SK-N-MC (cell line): ENCODE measurements at regions not wholly inside any gene's neighbourhood (a gene's known extent, or its start where the extent isn't known, plus 50 kb on each side); places are given as distances from the start of the nearest gene placed in this dataset.

Experiments
- DNase-seq: peaks from one replicate; pipeline ENCODE4 v3.0.0-alpha.2; 2011; ENCODE audit warnings: low read depth, low spot score
- H3K27ac ChIP-seq: fragments of 200-600 bp; sonication (generic); 2 replicates; pipeline ENCODE4 v1.5.1; 2016; ENCODE audit warnings: mixed run types
- H3K36me3 ChIP-seq: fragments of 200-600 bp; sonication (generic); 2 replicates; pipeline ENCODE4 v1.6.1; 2017; ENCODE audit warnings: antibody characterized with exemption, low read length, mixed read lengths; ENCODE audit not compliant: insufficient read depth
- H3K4me3 ChIP-seq: fragments of 200-600 bp; sonication (generic); 2 replicates; pipeline ENCODE4 v1.5.1; 2016
- H3K9ac ChIP-seq: fragments of 200-600 bp; sonication (generic); 2 replicates; pipeline ENCODE4 v1.8.0; 2017; ENCODE audit warnings: mixed run types, mixed read lengths; ENCODE audit not compliant: insufficient read length
- H3K9me3 ChIP-seq: fragments of 200-600 bp; sonication (generic); 2 replicates; pipeline ENCODE4 v1.6.1; 2017; ENCODE audit warnings: low read depth, mild to moderate bottlenecking, antibody characterized with exemption, low read length, moderate library complexity, mixed read lengths
- EZH2 ChIP-seq: fragments of 200-600 bp; sonication (generic); IDR thresholded peaks from one replicate; pipeline ENCODE4 v1.6.1; 2017; ENCODE audit warnings: antibody characterized with exemption
- FOXP2 ChIP-seq: optimal IDR thresholded peaks from 2 replicates; pipeline ENCODE3; 2011; ENCODE audit warnings: mild to moderate bottlenecking, moderate library complexity; ENCODE audit not compliant: insufficient read depth; ENCODE audit errors: extremely low read length, control extremely low read depth
- POLR2AphosphoS5 ChIP-seq: IDR thresholded peaks from 2 replicates; pipeline ENCODE4 v1.6.1; 2012; ENCODE audit warnings: mild to moderate bottlenecking, low read depth, low read length, borderline replicate concordance

DNA sequence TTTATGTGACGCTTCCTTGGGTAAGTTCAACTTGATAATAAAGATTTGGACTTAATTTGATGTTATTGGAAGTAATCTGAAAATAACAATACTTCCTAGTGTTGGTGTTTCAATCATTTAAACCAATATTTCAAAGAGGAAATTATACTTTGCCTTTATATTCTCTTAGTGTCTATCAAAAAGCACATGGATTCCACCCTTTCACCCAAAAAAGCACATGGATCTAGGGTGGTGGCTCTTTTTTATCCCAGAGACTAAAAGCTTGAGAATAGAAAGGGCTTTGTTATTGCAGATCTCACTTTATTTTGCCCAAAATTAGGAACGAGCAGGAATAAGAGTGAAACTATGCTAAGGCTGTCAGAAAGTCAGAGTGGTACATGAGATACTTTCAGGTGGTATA, 75.1 kb upstream of the RASGEF1B start:
- Histone ChIP-seq H3K4me3 (no peak overlapping the region), H3K9ac (no peak overlapping the region), H3K9me3 (no peaks in the 10 kb centered on the region), H3K27ac (no peak overlapping the region), H3K36me3 (no peaks in the 10 kb centered on the region)
- DNase-seq, result no peak
- TF ChIP-seq FOXP2 (no peak), POLR2AphosphoS5 (no peak), EZH2 (no peak)

DNA sequence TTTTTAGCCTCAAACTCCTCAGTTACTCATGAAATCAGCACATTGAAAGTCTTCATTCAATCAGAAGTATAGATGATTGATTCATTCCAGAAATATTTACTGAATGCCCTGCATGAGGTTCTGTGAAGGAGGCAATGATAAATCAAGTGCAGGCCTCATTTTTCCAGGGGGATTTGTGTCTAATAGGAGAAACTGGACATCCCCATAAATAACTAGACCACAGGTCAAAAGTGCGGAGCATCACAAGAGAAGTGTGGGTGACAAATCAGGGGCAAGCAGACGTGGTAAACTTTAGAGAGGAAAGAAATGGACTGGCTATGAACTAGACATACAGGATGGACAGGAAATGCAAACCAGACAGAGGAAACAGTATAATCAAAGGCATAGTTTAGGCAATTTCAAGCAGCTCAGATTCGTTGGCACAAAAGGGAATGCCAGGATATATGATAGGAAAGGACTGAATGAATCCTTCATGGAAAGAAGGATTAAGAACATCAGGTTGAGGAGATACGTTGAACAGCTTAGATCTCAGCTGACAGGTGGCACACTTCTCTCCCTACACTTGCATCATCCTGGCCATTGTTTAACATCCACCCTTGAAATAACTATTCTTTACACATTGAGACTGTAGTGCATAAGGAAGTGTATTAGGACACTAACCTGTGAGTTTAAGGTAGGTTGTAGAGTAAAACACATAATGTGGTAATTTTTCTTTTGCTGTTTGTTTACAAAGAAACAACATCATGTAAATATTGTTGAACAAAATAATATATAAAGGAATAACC, 69.6 kb upstream of the RASGEF1B start:
- H3K27ac ChIP-seq, result no peak overlapping the region
- TF ChIP-seq FOXP2, result no peak
- TF ChIP-seq EZH2, result no peak
- no peak for TF ChIP-seq POLR2AphosphoS5
- no peaks in the 10 kb centered on the region for H3K36me3 ChIP-seq
- H3K9ac ChIP-seq, result no peak overlapping the region
- H3K4me3 ChIP-seq, result no peak overlapping the region
- DNase-seq, result no peak
- no peaks in the 10 kb centered on the region for H3K9me3 ChIP-seq

DNA sequence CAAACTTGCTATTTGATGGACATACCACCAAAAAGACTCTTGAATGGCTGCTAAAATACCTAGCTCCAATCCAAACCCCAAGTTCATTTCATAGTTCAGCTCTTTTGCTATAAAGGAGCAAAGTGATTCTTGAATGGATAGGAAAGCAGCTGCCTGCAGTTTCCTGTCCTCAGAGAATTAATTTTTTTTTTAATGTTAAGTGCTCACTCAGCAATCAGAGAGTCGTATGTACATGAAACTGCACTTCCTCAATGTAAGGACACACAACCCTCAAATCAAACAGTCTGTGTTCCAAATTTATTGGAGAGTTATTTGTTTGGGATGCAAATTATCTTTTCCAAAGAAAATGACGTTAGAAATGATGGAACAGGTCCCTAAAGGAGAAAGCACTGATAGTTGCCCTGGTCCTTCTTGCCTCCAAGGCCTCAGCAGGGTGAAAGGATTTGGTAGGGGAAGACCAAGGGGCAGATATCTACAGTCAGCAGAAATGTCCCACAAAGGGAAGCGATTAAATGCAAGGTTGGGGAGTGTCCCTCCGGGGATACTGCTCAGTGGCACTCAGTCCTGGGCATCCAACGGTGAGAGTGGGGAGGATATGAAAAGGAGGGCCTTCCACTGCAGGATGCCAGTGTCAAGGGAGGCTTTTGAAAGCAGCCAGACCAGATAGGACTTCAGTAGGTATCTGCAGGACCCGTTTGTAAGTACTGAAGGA, 67.2 kb upstream of the RASGEF1B start:
- H3K9me3 ChIP-seq, result no peaks in the 10 kb centered on the region
- no peak overlapping the region for H3K9ac ChIP-seq
- no peak for DNase-seq
- no peaks in the 10 kb centered on the region for H3K36me3 ChIP-seq
- no peak overlapping the region for H3K27ac ChIP-seq
- peak overlapping the region; percentile 12; the same call in 1 of the 2 replicates for H3K4me3 ChIP-seq
- TF ChIP-seq FOXP2 (no peak), EZH2 (no peak), POLR2AphosphoS5 (no peak)

DNA sequence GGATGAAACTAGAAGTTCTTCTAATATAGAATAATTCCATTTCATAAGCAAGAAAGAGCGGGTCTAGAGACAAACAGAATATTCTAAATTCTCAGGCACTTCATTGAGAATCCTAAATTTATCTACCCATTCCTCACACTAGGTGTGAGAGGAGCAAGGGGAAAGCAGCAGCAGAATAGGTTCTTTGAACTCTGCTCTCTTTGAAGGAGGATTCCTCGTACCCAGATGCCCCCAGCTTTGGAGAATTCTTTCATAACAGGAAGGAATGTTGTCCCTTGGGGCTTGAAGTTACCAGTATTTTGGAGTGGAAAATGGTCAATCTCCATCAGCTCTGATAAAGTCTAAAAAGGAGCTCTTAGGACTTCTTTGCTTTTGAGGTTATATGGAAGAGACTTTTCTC, 59.7 kb upstream of the RASGEF1B start:
- H3K9ac ChIP-seq, result no peak overlapping the region
- H3K36me3 ChIP-seq, result no peaks in the 10 kb centered on the region
- DNase-seq, result no peak

DNA sequence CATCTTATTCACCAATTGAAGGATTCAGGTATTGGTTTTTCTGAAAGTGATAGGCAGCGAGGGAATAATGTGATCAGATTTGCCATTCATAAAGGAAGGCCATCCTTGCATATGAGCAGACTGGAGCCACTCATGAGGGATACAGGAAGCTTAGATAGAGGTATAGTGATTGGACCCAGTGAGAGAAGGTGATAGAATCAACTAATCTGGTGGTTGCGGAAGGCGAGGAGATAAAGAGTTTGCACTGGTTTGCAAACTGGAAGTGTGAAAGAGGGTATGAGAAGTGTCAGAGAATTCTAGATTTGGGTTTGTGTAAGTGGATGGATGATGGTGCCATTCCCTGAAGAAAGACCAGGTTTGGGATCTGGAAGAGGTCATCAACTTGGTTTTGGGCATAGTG, 57.3 kb upstream of the RASGEF1B start:
- H3K4me3 ChIP-seq, result no peak overlapping the region
- no peaks in the 10 kb centered on the region for H3K36me3 ChIP-seq
- no peak for DNase-seq
- H3K9ac ChIP-seq, result no peak overlapping the region
- no peak overlapping the region for H3K27ac ChIP-seq
- TF ChIP-seq EZH2 (no peak), POLR2AphosphoS5 (no peak), FOXP2 (no peak)
- H3K9me3 ChIP-seq, result no peaks in the 10 kb centered on the region

More for the DNA sequence above, 59.7 kb upstream of the RASGEF1B start:
- H3K27ac ChIP-seq, result no peak overlapping the region
- H3K4me3 ChIP-seq, result no peak overlapping the region
- TF ChIP-seq FOXP2 (no peak), POLR2AphosphoS5 (no peak), EZH2 (no peak)
- H3K9me3 ChIP-seq, result no peaks in the 10 kb centered on the region

DNA sequence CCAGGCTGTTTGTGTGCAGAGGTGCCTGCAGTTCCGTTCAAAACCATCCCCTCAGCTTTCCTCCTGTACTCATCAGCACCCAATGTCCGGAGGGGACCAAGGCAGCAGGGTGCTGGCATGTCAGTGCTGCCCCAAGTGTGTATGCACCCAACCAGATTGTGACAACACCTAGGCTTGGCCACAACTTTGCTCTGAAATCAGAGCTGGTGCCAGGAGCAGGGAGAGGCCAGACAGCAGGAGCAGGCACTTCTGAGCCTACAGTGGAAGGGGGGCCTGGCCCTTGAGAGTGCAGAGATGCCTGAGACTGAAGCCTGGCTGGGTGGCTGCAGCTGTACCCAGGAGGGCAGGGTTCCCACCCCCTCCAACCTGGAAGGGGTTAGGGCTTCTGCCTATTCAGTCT, 56.5 kb upstream of the RASGEF1B start:
- TF ChIP-seq FOXP2, result no peak
- no peak for TF ChIP-seq EZH2
- no peak for TF ChIP-seq POLR2AphosphoS5
- Histone ChIP-seq H3K27ac (no peak overlapping the region), H3K9ac (no peak overlapping the region)

DNA sequence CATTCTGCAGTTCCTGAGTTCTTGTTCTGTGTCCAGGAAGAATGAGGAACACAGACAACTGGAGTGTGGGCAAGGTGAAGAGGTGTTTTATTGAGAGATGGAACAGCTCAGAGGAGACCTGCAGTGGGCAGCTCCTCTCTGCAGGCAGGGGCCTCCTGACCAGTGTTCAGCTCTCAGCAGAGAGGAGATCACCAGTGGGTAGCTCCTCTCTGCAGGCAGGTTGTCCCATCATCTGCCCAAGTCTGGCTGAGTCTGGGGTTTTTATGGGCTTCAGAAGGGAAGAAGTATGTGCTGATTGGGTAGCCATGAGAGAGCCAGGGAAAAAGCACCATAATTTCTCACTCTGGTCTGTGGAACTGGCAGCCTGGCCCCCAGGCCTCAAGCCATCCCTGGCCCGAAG, 56.0 kb upstream of the RASGEF1B start:
- TF ChIP-seq EZH2 (no peak), FOXP2 (no peak), POLR2AphosphoS5 (no peak)
- Histone ChIP-seq H3K36me3 (no peaks in the 10 kb centered on the region), H3K9me3 (no peaks in the 10 kb centered on the region), H3K9ac (no peak overlapping the region), H3K4me3 (no peak overlapping the region), H3K27ac (no peak overlapping the region)
- DNase-seq, result no peak

More for the DNA sequence above, 56.5 kb upstream of the RASGEF1B start:
- Histone ChIP-seq H3K4me3 (no peak overlapping the region), H3K36me3 (no peaks in the 10 kb centered on the region), H3K9me3 (no peaks in the 10 kb centered on the region)
- DNase-seq, result no peak

DNA sequence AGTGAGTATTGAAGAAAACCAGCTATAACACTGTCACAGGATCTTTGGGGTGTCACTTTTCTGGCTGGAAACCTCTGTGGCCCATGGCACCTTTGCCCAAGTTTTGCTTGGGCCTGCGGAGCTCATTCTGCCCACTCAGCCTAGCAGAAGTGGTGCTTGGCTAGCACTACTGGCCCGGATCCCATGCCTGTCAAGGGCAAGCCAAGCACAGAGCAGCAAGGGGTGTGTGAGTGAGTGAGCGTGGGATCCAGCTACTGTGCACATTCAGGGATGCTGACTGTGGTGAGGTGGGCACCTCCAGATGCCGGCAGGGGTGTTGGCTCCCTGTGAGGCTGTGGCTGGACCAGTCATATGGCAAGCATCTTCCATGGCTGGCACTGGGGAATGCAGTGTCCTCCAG, 55.4 kb upstream of the RASGEF1B start:
- Histone ChIP-seq H3K9me3 (no peaks in the 10 kb centered on the region), H3K36me3 (no peaks in the 10 kb centered on the region), H3K4me3 (no peak overlapping the region), H3K9ac (no peak overlapping the region), H3K27ac (no peak overlapping the region)
- no peak for TF ChIP-seq POLR2AphosphoS5
- DNase-seq, result no peak

DNA sequence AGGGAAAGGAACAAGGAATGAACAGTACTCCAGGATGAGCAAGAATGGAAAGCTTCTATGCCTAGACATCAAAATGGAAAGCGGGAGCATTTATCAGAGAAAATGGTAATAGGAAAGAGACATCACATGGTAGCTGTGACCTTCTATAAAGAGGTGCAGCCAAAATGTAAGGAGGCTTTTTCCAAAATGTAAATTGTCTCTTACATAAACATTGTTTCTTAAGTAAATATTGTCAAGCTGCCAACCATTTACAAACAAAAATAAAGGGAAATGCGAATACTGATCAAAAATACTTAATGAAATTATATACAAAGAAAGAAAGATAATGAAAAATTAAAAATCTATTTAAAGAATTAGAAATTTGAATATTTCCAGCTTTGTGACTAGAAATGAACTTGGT, 55.0 kb upstream of the RASGEF1B start:
- DNase-seq, result no peak
- H3K9ac ChIP-seq, result no peak overlapping the region
- no peak overlapping the region for H3K27ac ChIP-seq
- H3K36me3 ChIP-seq, result no peaks in the 10 kb centered on the region
- no peak overlapping the region for H3K4me3 ChIP-seq
- no peak for TF ChIP-seq POLR2AphosphoS5
- TF ChIP-seq FOXP2, result no peak
- no peak for TF ChIP-seq EZH2
- no peaks in the 10 kb centered on the region for H3K9me3 ChIP-seq
